Muscle of leg (tissue), 3 donors: ENCODE measurements at regions not wholly inside any gene's neighbourhood (a gene's known extent, or its start where the extent isn't known, plus 50 kb on each side); places are given as distances from the start of the nearest gene placed in this dataset.

Source experiments
- DNase-seq: peaks from one replicate; pipeline ENCODE4 v3.0.0; 2013
- H3K27ac ChIP-seq: one replicate; pipeline ENCODE4 v1.5.1; 2013; ENCODE audit warnings: mild to moderate bottlenecking, low read length, control low read depth
- H3K27me3 ChIP-seq: one replicate; pipeline ENCODE4 v1.6.1; 2013; ENCODE audit warnings: low read length; ENCODE audit not compliant: control insufficient read depth, insufficient read depth
- H3K36me3 ChIP-seq: one replicate; pipeline ENCODE4 v1.6.1; 2013; ENCODE audit warnings: low read length; ENCODE audit not compliant: control insufficient read depth, insufficient read depth
- H3K4me1 ChIP-seq: one replicate; pipeline ENCODE4 v1.6.1; 2013; ENCODE audit warnings: low read length; ENCODE audit not compliant: control insufficient read depth, insufficient read depth
- H3K4me3 ChIP-seq: one replicate; pipeline ENCODE4 v1.5.1; 2013; ENCODE audit warnings: low read length, control low read depth
- H3K9me3 ChIP-seq: replicated peaks from 2 replicates; pipeline ENCODE4 v1.6.1; 2013; ENCODE audit warnings: low read depth, low read length; ENCODE audit not compliant: control insufficient read depth
- WGBS: methylation state at CpG from one replicate; pipeline ENCODE4 v1.1.5; 2013; ENCODE audit warnings: missing lambda C conversion rate; ENCODE audit not compliant: insufficient coverage; 5-methylcytosine and 5-hydroxymethylcytosine counted together

DNA sequence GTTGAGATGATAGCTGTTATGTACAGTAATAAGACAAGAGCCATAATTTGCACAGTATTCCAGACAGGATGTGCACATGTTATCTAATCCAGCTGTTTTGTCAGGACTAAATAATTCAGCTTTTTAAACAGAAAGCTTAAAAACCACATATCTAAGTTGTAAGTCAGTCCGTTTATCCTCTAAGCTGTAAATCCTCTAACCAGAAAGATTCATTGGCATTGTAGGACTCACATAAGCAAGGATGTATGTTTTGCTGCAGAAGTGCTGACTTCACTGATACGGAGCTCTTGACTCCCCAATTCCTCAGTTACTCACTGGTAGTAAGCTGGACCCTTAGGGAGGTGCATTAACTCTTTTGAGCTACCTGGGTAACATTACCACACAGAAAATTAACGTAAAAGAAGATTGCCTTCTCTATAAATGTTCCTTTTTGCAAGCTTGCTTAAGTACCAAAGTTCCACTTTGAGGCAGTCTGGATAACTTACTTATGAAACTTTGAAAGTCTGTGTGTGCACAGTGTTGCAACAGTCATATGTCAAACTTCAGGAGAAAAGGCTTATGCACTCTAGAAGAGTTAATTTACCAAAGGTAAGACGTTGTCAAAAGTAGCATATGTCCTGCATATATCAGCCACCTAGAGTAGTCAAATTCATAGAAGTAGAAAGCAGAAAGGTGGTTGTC, 58.3 kb upstream of the MAGEB2 start:
- peaks cover 8% of the 10 kb centered on the region for H3K27me3 ChIP-seq
- H3K9me3 ChIP-seq: no peaks in the 10 kb centered on the region
- no CpG with 5 or more reads among the region's 4 CpGs for WGBS
- H3K36me3 ChIP-seq: no peaks in the 10 kb centered on the region
- H3K4me1 ChIP-seq: peaks cover 4% of the 10 kb centered on the region
- H3K4me3 ChIP-seq: no peak overlapping the region
- DNase-seq: no peak
- H3K27ac ChIP-seq: no peak overlapping the region

DNA sequence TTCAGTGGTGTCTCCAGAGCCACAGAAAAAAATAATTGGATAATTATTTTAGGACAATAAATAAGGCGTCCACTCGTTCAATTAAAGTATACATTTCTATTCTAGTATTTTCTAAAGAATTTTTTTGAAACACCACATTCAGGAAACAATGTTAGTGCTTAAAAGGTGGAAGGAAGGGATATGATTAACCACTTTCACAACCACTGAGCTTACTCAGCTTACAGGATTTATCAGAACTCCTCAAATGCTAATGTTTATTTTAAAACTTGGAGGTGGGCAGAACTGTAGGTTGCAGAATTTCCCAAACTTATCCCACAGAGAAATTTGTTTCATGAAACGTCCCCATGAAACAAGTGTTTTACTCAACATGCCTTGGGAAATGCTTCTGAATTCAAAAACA, 54.3 kb upstream of the MAGEB2 start:
- no CpG with 5 or more reads among the region's 3 CpGs for WGBS

More for the DNA sequence above, 54.3 kb upstream of the MAGEB2 start:
- Histone ChIP-seq H3K27ac (no peak overlapping the region), H3K4me1 (no peaks in the 10 kb centered on the region), H3K36me3 (no peaks in the 10 kb centered on the region), H3K4me3 (no peak overlapping the region), H3K9me3 (no peaks in the 10 kb centered on the region), H3K27me3 (peaks cover 2% of the 10 kb centered on the region)
- no peak for DNase-seq
